ENCODE measurements at regions not wholly inside any gene's neighbourhood (a gene's known extent, or its start where the extent isn't known, plus 50 kb on each side); places are given as distances from the start of the nearest gene placed in this dataset.

DNA sequence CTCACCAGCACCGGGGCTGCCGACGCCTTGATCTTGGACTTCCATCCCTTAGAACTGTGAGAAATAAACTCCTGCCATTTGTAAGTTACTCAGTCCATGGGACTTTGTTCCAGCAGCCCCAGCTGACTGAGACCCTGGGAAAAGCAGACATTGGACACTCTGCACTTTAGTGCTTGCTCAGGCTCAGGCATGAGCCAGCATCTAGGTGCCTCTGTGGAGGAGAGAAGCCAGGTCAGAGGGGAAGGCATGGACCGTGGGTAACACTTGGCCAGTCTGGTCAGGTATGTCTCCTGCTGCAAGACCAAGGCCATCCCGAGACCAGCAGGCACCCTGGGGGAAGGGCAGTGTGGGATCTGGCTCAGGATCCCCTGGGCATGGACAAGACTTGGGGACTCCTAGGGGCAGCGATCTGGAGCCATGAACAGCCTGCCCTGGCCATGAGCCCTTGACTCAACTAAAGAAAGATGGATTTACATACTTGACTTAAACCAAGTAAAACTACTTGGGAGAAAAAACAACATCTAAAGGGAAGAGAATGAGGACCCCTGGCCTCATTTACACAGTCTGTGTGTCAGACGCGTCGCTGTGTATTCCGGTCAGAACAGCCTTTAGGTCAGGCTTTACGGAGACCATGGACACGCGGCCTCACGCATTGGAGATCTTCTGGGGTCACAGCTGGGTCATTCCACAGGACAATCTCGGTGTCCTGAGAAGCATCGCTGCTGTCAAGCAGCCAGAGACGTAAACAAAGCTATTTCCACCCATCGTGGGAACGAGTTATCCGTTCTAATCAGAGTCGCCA is 497.1 kb downstream of the BRD1 start:
- Mint-ChIP-seq H3K4me3 (no peak overlapping the region), H3K27ac (ENCODE audit: unreplicated experiment) (no peak overlapping the region), H3K27me3 (ENCODE audit: low read depth) (no peaks in the 10 kb centered on the region), H3K36me3 (ENCODE audit: low read depth) (no peaks in the 10 kb centered on the region), H3K4me1 (peaks cover 7% of the 10 kb centered on the region), H3K9me3 (peaks cover 2% of the 10 kb centered on the region)
- no peak for TF ChIP-seq CTCF (conservative IDR thresholded peaks at IDR 0.05)
- no peak for DNase-seq (ENCODE audit: low read depth, low spot score)

- peaks cover 3% of the 10 kb centered on the region for H3K4me1 Mint-ChIP-seq
- DNase-seq (ENCODE audit: low read depth, low spot score), result no peak
- no peak overlapping the region for H3K27ac Mint-ChIP-seq (ENCODE audit: unreplicated experiment)
These were observed 498.0 kb downstream of the BRD1 start for GRCh38 chr22:49329636-49330035.

GRCh38 chr22:49328630-49329405 is 498.9 kb downstream of the BRD1 start:
- no peaks in the 10 kb centered on the region for H3K27me3 Mint-ChIP-seq (ENCODE audit: low read depth)
- TF ChIP-seq CTCF (conservative IDR thresholded peaks at IDR 0.05), result no peak
- no peaks in the 10 kb centered on the region for H3K36me3 Mint-ChIP-seq (ENCODE audit: low read depth)
- no peak overlapping the region for H3K4me3 Mint-ChIP-seq
- H3K9me3 Mint-ChIP-seq, result peaks cover 2% of the 10 kb centered on the region
- H3K27ac Mint-ChIP-seq (ENCODE audit: unreplicated experiment), result no peak overlapping the region
- DNase-seq (ENCODE audit: low read depth, low spot score), result no peak
- no peaks in the 10 kb centered on the region for H3K4me1 Mint-ChIP-seq

More at GRCh38 chr22:49329636-49330035, 498.0 kb downstream of the BRD1 start:
- Mint-ChIP-seq H3K9me3 (peaks cover 2% of the 10 kb centered on the region), H3K36me3 (ENCODE audit: low read depth) (no peaks in the 10 kb centered on the region), H3K4me3 (no peak overlapping the region), H3K27me3 (ENCODE audit: low read depth) (no peaks in the 10 kb centered on the region)
- TF ChIP-seq CTCF (conservative IDR thresholded peaks at IDR 0.05), result no peak

- H3K9me3 Mint-ChIP-seq, result peaks cover 2% of the 10 kb centered on the region
- H3K27ac Mint-ChIP-seq (ENCODE audit: unreplicated experiment), result no peak overlapping the region
- H3K4me3 Mint-ChIP-seq, result no peak overlapping the region
- peaks cover 4% of the 10 kb centered on the region for H3K27me3 Mint-ChIP-seq (ENCODE audit: low read depth)
- TF ChIP-seq CTCF (conservative IDR thresholded peaks at IDR 0.05), result no peak
- no peaks in the 10 kb centered on the region for H3K36me3 Mint-ChIP-seq (ENCODE audit: low read depth)
- no peaks in the 10 kb centered on the region for H3K4me1 Mint-ChIP-seq
- no peak for DNase-seq (ENCODE audit: low read depth, low spot score)
These were observed 499.6 kb downstream of the BRD1 start for GRCh38 chr22:49328118-49328475.

DNA sequence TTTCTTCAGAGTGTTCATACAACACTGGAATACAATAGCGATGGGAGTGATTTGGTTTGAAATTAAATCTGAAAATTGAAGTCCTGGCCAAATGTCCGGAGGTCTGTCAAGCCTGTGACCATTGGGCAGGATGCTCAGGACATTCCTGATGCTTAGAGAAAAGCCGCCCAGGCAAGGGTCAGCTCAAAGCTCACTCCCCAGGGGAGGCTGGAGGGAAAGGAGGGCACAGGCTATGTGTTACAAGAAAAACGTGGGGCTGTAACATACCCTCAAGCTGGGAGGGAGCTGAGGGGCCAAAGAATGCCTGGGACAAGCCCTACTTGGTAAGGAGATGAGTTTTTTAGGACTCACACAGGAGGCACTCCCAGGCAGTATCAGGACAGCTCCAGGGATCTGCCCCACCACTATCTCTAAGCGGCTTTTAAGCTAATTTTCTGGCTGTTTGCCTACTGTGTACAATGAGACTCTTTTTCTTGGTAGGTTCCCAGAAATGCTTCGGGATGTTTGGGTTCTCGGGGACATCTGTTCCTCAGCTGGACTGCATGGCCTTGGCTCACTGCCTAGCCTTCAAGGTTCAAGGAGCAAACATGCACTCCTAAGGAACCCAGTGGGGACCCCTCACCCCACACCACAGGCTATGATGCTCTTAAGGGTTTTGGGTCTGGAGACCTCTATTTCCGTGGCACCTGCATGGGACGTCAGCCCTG is 500.1 kb downstream of the BRD1 start:
- no peaks in the 10 kb centered on the region for H3K36me3 Mint-ChIP-seq (ENCODE audit: low read depth)

More for the DNA sequence above, 500.1 kb downstream of the BRD1 start:
- Mint-ChIP-seq H3K4me1 (no peaks in the 10 kb centered on the region), H3K9me3 (peaks cover 2% of the 10 kb centered on the region), H3K27me3 (ENCODE audit: low read depth) (peaks cover 4% of the 10 kb centered on the region), H3K27ac (ENCODE audit: unreplicated experiment) (peak overlapping the region; percentile 35), H3K4me3 (no peak overlapping the region)
- TF ChIP-seq CTCF (conservative IDR thresholded peaks at IDR 0.05), result no peak
- DNase-seq (ENCODE audit: low read depth, low spot score), result no peak

Data from neural crest cell (in vitro differentiated cells).